Mesendoderm (in vitro differentiated cells): ENCODE measurements at regions not wholly inside any gene's neighbourhood (a gene's known extent, or its start where the extent isn't known, plus 50 kb on each side); places are given as distances from the start of the nearest gene placed in this dataset.
A peak's percentile ranks its signal among the peaks of the same experiment; 100 is the strongest.
"Not testable (repeated sequence)": the region's sequence is repeated elsewhere in the genome, so short reads cannot be mapped to it uniquely, and the experiment has no call there.

Experiments used
- DNase-seq: peaks from one replicate; pipeline ENCODE4 v3.0.0; 2013
- H2AK5ac ChIP-seq: 2 replicates; pipeline ENCODE4 v1.6.1; 2013; ENCODE audit warnings: low read length, inconsistent platforms
- H2BK120ac ChIP-seq: 2 replicates; pipeline ENCODE4 v1.6.1; 2013; ENCODE audit warnings: low read depth, mild to moderate bottlenecking, low read length, moderate library complexity, mixed read lengths
- H2BK15ac ChIP-seq: replicated peaks from 2 replicates; pipeline ENCODE4 v1.6.1; 2013; ENCODE audit warnings: low read depth, mild to moderate bottlenecking, moderate library complexity
- H2BK5ac ChIP-seq: 2 replicates; pipeline ENCODE4 v1.6.1; 2013; ENCODE audit warnings: low read length, inconsistent platforms
- H3K18ac ChIP-seq: 2 replicates; pipeline ENCODE4 v1.6.1; 2013; ENCODE audit warnings: mild to moderate bottlenecking, low read length, mixed read lengths
- H3K23ac ChIP-seq: one replicate; pipeline ENCODE4 v1.6.1; 2013; ENCODE audit warnings: low read length
- H3K27ac ChIP-seq: 2 replicates; pipeline ENCODE4 v1.5.1; 2013; ENCODE audit warnings: low read depth, mild to moderate bottlenecking, inconsistent platforms, low read length, moderate library complexity
- H3K27me3 ChIP-seq: 2 replicates; pipeline ENCODE4 v1.6.1; 2013; ENCODE audit warnings: low read length, control low read depth, mild to moderate bottlenecking, inconsistent platforms; ENCODE audit not compliant: insufficient read depth, poor library complexity
- H3K36me3 ChIP-seq: 2 replicates; pipeline ENCODE4 v1.6.1; 2013; ENCODE audit warnings: low read length, inconsistent platforms; ENCODE audit not compliant: control insufficient read depth, insufficient read depth
- H3K4ac ChIP-seq: one replicate; pipeline ENCODE4 v1.6.1; 2013; ENCODE audit warnings: low read depth, mild to moderate bottlenecking, low read length, moderate library complexity
- H3K4me1 ChIP-seq: 2 replicates; pipeline ENCODE4 v1.6.1; 2013; ENCODE audit warnings: low read depth, low read length, inconsistent platforms; ENCODE audit not compliant: control insufficient read depth
- H3K4me2 ChIP-seq: 2 replicates; pipeline ENCODE4 v1.6.1; 2013; ENCODE audit warnings: low read length
- H3K4me3 ChIP-seq: 2 replicates; pipeline ENCODE4 v1.5.1; 2013; ENCODE audit warnings: mild to moderate bottlenecking, low read length
- H3K56ac ChIP-seq: one replicate; pipeline ENCODE4 v1.6.1; 2013; ENCODE audit warnings: low read length
- H3K79me1 ChIP-seq: 2 replicates; pipeline ENCODE4 v1.6.1; 2013; ENCODE audit warnings: low read length, inconsistent platforms
- H3K79me2 ChIP-seq: 2 replicates; pipeline ENCODE4 v1.6.1; 2013; ENCODE audit warnings: mild to moderate bottlenecking, low read length; ENCODE audit not compliant: control insufficient read depth, insufficient read depth
- H3K9ac ChIP-seq: 2 replicates; pipeline ENCODE4 v1.6.1; 2013; ENCODE audit warnings: low read length, inconsistent platforms
- H4K5ac ChIP-seq: one replicate; pipeline ENCODE4 v1.6.1; 2013; ENCODE audit warnings: low read length
- H4K8ac ChIP-seq: one replicate; pipeline ENCODE4 v1.6.1; 2013; ENCODE audit warnings: low read depth, mild to moderate bottlenecking, control low read depth, low read length, moderate library complexity
- WGBS: extraction: QIAGEN DNeasy Blood & Tissue Kit; methylation state at CpG from one replicate; pipeline ENCODE4 v1.1.7; 2013; ENCODE audit warnings: low lambda C conversion rate, missing lambda C conversion rate; ENCODE audit not compliant: insufficient coverage; ENCODE audit errors: extremely low coverage; 5-methylcytosine and 5-hydroxymethylcytosine counted together

DNA sequence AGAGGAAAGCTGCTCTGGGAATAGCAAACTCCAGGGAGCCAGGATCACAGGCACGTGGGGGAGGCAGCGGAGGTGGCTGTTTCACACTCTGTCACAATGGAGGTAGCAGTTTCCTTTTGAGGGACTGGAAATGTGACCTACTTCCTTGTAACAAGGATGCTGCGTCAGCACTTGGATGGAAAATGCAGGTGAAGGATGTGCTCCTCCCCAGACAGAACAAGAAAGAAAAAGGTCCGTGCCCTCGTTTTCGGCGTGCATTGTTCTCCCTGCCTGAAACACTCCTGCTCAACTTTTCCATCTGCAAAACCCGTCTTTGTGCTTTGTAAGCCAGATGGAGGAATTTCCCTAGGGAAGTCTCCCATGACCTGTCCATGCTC is 55.1 kb upstream of the SH3PXD2B start:
- Histone ChIP-seq H3K9ac (no peak overlapping the region), H2BK120ac (no peak overlapping the region), H3K4me2 (no peak overlapping the region), H3K79me2 (no peaks in the 10 kb centered on the region), H3K27me3 (no peaks in the 10 kb centered on the region), H3K56ac (no peak overlapping the region), H3K23ac (no peak overlapping the region), H3K4ac (no peak overlapping the region), H2BK5ac (no peak overlapping the region), H4K8ac (no peak overlapping the region), H3K79me1 (no peaks in the 10 kb centered on the region), H2BK15ac (no peak overlapping the region), H3K4me3 (no peak overlapping the region), H3K18ac (no peak overlapping the region), H3K27ac (no peak overlapping the region), H4K5ac (no peak overlapping the region), H3K4me1 (no peaks in the 10 kb centered on the region), H3K36me3 (no peaks in the 10 kb centered on the region), H2AK5ac (no peak overlapping the region)
- no CpG with 5 or more reads among the region's 8 CpGs for WGBS
- peak; percentile 17 for DNase-seq

DNA sequence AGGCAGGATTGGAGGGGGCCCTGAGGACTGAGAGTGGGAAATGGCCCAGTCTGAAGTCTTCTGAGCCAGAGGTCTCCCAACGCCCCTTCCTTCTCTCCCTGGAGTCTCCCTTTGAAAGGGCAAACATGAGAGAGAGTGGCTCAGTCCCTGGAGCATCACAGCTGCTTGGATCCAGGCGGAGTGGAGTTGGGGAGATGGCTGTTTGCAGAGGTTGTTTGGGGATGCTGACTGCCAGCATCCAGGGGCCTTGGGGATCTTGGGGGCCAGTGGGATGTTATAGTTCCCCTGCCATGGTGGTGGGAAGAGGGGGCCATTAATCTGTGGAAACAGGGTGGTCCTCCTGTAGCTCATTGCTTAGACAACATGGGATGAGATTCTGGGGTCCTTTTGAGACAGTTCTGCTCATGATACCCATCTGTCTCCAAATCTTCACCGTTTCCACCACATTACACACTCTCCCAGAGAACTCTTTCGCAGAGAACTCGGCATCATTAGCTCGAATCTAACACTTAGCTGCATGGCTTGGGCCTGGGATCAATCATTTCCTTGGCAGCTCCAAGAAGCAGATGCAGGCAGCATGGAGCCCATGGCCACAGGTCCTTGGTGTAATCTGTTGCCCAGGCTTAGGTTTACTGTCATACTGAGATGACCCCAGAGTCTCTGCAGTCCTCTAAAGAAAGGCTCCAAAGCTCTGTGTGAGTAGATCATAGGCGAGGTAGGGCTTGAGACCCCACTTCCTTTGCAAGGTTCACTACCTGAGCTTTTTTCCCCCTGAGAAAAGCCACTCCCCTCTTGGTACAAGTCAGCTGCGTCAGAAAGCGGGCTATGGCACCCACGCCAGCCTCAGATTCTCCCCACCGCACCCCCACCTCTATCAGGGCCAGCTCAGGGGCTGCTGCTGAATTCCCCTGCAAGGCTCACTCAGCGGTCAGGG is 54.4 kb upstream of the SH3PXD2B start:
- DNase-seq: no peak
- Histone ChIP-seq H4K5ac (no peak overlapping the region), H4K8ac (no peak overlapping the region)

DNA sequence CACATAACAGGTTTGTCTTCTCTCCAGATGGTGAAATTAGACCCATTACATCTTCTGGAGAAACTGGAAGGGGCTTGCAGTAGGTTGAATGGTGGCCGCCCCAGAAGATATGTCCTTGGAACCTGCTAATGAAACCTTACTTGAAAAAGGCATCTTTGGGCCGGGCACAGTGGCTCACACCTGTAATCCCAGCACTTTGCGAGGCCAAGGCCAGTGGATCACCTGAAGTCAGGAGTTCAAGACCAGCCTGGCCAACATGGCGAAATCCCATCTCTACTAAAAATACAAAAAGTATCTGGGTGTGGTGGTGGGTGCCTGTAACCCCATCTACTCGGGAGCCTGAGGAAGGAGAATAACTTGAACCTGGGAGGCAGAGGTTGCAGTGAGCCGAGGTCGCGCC is 53.2 kb upstream of the SH3PXD2B start:
- not testable (repeated sequence) for H3K4ac ChIP-seq, H2BK15ac ChIP-seq, H4K8ac ChIP-seq, H3K27me3 ChIP-seq, H3K9ac ChIP-seq, H3K27ac ChIP-seq, H3K79me1 ChIP-seq, H3K36me3 ChIP-seq, H4K5ac ChIP-seq, H2AK5ac ChIP-seq, H3K23ac ChIP-seq, H3K18ac ChIP-seq, DNase-seq, H3K79me2 ChIP-seq, H3K4me3 ChIP-seq, H3K4me2 ChIP-seq, H3K56ac ChIP-seq, H2BK5ac ChIP-seq, H2BK120ac ChIP-seq, H3K4me1 ChIP-seq
- WGBS: no CpG with 5 or more reads among the region's 8 CpGs

More for the DNA sequence above, 54.4 kb upstream of the SH3PXD2B start:
- Histone ChIP-seq H2BK120ac (no peak overlapping the region), H3K4me1 (no peaks in the 10 kb centered on the region), H3K79me1 (no peaks in the 10 kb centered on the region), H3K4me3 (no peak overlapping the region), H2AK5ac (no peak overlapping the region), H3K27ac (no peak overlapping the region), H3K9ac (no peak overlapping the region), H3K4me2 (no peak overlapping the region), H3K36me3 (no peaks in the 10 kb centered on the region), H3K27me3 (no peaks in the 10 kb centered on the region), H3K4ac (no peak overlapping the region), H3K18ac (no peak overlapping the region), H3K23ac (no peak overlapping the region), H2BK5ac (no peak overlapping the region), H3K56ac (no peak overlapping the region), H3K79me2 (no peaks in the 10 kb centered on the region), H2BK15ac (no peak overlapping the region)
- WGBS: no CpG with 5 or more reads among the region's 12 CpGs

DNA sequence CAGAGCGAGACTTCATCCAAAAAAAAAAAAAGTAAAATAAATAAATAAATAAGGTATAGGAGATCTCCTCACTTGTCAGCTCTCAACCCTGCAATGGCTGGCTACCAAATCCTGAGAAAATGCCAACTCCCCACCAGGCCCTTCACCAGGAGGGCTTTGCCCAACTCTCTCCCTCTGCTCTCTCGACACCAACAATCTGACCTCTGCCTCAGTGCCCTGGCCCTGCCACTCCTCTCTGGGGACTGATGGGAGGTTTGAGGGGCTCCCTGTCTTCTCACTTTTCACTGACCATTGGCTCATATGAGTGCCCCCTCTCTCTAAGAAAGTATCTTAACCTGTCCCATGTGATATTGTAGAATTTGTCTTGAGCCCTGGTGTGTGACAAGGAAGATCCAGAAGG is 52.6 kb upstream of the SH3PXD2B start:
- Histone ChIP-seq H4K5ac (no peak overlapping the region), H3K9ac (no peak overlapping the region), H3K79me1 (no peaks in the 10 kb centered on the region), H3K4me3 (no peak overlapping the region), H3K18ac (no peak overlapping the region), H3K4ac (no peak overlapping the region), H4K8ac (no peak overlapping the region), H3K36me3 (no peaks in the 10 kb centered on the region), H3K4me2 (no peak overlapping the region), H2BK15ac (no peak overlapping the region), H2BK120ac (no peak overlapping the region), H3K4me1 (no peaks in the 10 kb centered on the region), H3K27ac (no peak overlapping the region), H3K27me3 (no peaks in the 10 kb centered on the region), H2BK5ac (no peak overlapping the region), H3K79me2 (no peaks in the 10 kb centered on the region), H2AK5ac (no peak overlapping the region), H3K56ac (no peak overlapping the region), H3K23ac (no peak overlapping the region)
- WGBS: no CpG with 5 or more reads among the region's 2 CpGs
- no peak for DNase-seq

DNA sequence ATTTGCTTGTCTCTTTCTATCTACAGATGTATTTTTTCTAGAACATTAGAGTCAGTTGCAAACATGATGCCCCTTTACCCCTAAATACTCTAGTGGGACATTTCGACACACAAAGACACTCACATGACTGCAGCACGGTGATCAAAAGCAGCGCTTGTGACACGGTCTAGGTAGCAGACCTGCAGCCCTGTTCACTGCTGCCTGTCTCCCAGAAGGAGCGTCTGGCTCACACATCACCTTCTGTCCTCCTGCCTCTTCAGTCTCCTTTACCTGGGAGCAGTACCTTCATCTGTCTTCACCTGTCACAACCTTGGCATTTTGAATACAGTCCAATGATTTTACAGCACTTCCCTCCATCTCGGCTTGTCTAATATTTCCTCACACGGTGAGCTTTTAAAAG is 51.9 kb upstream of the SH3PXD2B start:
- H3K23ac ChIP-seq: no peak overlapping the region
- no peak overlapping the region for H3K9ac ChIP-seq
- H3K4me2 ChIP-seq: no peak overlapping the region
- H4K5ac ChIP-seq: no peak overlapping the region
- no peaks in the 10 kb centered on the region for H3K27me3 ChIP-seq
- H3K79me1 ChIP-seq: no peaks in the 10 kb centered on the region
- no peak for DNase-seq
- H3K56ac ChIP-seq: no peak overlapping the region
- no peak overlapping the region for H4K8ac ChIP-seq
- H3K27ac ChIP-seq: no peak overlapping the region
- WGBS: no CpG with 5 or more reads among the region's 7 CpGs
- no peak overlapping the region for H2BK120ac ChIP-seq
- no peaks in the 10 kb centered on the region for H3K4me1 ChIP-seq
- no peak overlapping the region for H2AK5ac ChIP-seq
- H3K4ac ChIP-seq: no peak overlapping the region
- H3K4me3 ChIP-seq: no peak overlapping the region
- H3K79me2 ChIP-seq: no peaks in the 10 kb centered on the region
- no peaks in the 10 kb centered on the region for H3K36me3 ChIP-seq
- H2BK5ac ChIP-seq: no peak overlapping the region
- no peak overlapping the region for H2BK15ac ChIP-seq
- H3K18ac ChIP-seq: no peak overlapping the region

DNA sequence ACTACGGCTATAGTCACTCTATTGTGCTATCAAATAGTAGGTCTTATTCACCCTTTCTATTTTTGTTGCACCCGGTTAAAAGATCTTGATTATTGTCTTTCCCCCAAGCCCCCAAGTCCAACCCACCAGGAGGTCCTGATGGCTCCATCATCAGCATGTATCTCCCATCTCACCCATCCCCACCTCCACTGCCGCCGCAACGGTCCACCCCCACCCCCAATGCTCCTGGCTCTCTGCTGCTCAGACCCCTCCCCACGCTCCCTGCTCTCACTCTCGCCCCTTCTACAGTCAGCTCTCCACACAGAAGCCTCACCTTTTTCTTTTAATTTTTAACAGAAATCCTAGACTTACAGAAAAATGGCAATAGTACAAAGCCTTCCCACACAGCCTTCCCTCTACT is 51.5 kb upstream of the SH3PXD2B start:
- WGBS: no CpG with 5 or more reads among the region's 7 CpGs
- no peak for DNase-seq
- Histone ChIP-seq H3K27me3 (no peaks in the 10 kb centered on the region), H2BK15ac (no peak overlapping the region), H3K23ac (no peak overlapping the region), H3K27ac (no peak overlapping the region), H3K36me3 (no peaks in the 10 kb centered on the region), H3K79me1 (no peaks in the 10 kb centered on the region), H3K4ac (no peak overlapping the region), H2BK120ac (no peak overlapping the region), H3K9ac (no peak overlapping the region), H2BK5ac (no peak overlapping the region), H3K4me3 (no peak overlapping the region), H3K4me2 (no peak overlapping the region), H4K5ac (no peak overlapping the region), H3K79me2 (no peaks in the 10 kb centered on the region), H3K18ac (no peak overlapping the region), H2AK5ac (no peak overlapping the region), H3K56ac (no peak overlapping the region), H4K8ac (no peak overlapping the region), H3K4me1 (no peaks in the 10 kb centered on the region)
